Right renal pelvis (tissue), 4 donors: ENCODE measurements at regions not wholly inside any gene's neighbourhood (a gene's known extent, or its start where the extent isn't known, plus 50 kb on each side); places are given as distances from the start of the nearest gene placed in this dataset.

Experiments
- DNase-seq, 4 donors: peaks; one replicate each; pipeline ENCODE4 v3.0.0-alpha.2; 2013; ENCODE audit warnings: low read depth in 4 of 4, low spot score in 3 of 4, missing footprints in 1 of 4

GRCh38 chrX:114332766-114333165 lies 251.1 kb upstream of the HTR2C start:
- DNase-seq, result no peak

GRCh38 chrX:114334473-114334982 lies 249.4 kb upstream of the HTR2C start:
- DNase-seq, result no peak

GRCh38 chrX:114338870-114339269 lies 245.0 kb upstream of the HTR2C start:
- DNase-seq, result no peak

GRCh38 chrX:114344756-114345349 lies 239.0 kb upstream of the HTR2C start:
- no peak for DNase-seq

GRCh38 chrX:114361076-114361725 lies 222.7 kb upstream of the HTR2C start:
- DNase-seq, result peak in 2 of 4 donors; percentile 8 to 11

- no peak for DNase-seq
Measured at GRCh38 chrX:114363346-114363745, 220.5 kb upstream of the HTR2C start.

- DNase-seq, result no peak
Measured at GRCh38 chrX:114365065-114365834, 218.6 kb upstream of the HTR2C start.

- DNase-seq, result no peak
Measured at GRCh38 chrX:114372937-114373336, 210.9 kb upstream of the HTR2C start.

- no peak for DNase-seq
Measured at GRCh38 chrX:114390251-114390796, 193.6 kb upstream of the HTR2C start.
